OCI-LY3 (cell line): ENCODE measurements at regions not wholly inside any gene's neighbourhood (a gene's known extent, or its start where the extent isn't known, plus 50 kb on each side); places are given as distances from the start of the nearest gene placed in this dataset.

Source experiments
- CTCF ChIP-seq: fragments of 200-600, 300-600 bp; sonication (generic); IDR thresholded peaks from 2 replicates; pipeline ENCODE4 v1.5.1; 2014; ENCODE audit warnings: antibody characterized with exemption, low read length, low read depth
- EZH2phosphoT487 ChIP-seq: fragments of 200-600 bp; shearing (Covaris generic); IDR thresholded peaks from 2 replicates; pipeline ENCODE4 v1.6.1; 2018; ENCODE audit warnings: antibody characterized with exemption, mixed run types, low read depth

DNA sequence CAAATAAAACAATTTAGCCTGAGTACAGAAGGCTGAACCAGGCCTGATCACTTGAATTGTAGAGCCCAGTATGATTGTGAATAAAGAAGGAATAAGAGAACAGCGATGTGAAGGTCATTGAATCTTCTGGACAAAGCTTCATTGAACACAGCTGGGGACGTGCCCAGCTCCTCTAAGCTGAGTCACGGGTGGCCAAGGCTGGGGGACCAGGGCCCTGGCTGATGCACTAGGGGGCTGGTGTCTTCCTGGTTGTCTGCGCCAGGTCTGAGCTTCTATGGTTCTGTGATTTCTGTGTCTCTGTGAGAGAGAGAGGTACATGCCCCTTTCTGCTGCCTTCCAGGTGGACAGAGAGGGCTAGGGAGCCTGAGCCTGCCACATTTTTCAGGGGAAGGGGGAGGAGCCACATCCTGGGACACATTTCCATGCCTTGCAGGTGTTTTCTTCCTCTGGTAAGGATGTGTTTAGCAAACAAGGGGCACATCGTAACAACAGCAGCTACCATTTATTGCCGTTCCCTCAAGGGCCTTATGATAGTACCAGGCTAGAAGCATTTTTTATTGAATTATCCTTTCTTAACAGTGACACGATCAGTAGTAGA, 135.7 kb downstream of the C11orf91 start:
- TF ChIP-seq CTCF (no peak), EZH2phosphoT487 (no peak)
